Mesenchymal stem cell (in vitro differentiated cells and primary cell): ENCODE measurements at regions not wholly inside any gene's neighbourhood (a gene's known extent, or its start where the extent isn't known, plus 50 kb on each side); places are given as distances from the start of the nearest gene placed in this dataset.

Experiments used
- DNase-seq: peaks from one replicate; pipeline ENCODE4 v3.0.0-alpha.2; 2013
- H2AFZ ChIP-seq: one replicate; pipeline ENCODE4 v1.6.1; 2013; ENCODE audit warnings: low read depth, mild to moderate bottlenecking, control low read depth, inconsistent platforms, low read length, moderate library complexity
- H2AK5ac ChIP-seq: 2 replicates; pipeline ENCODE4 v1.6.1; 2013; ENCODE audit warnings: low read length, moderate library complexity, mild to moderate bottlenecking, inconsistent platforms; ENCODE audit not compliant: severe bottlenecking
- H2BK120ac ChIP-seq: one replicate; pipeline ENCODE4 v1.6.1; 2013; ENCODE audit warnings: low read depth, mild to moderate bottlenecking, inconsistent platforms, low read length, moderate library complexity
- H2BK12ac ChIP-seq, 2 experiments: one replicate each; pipeline ENCODE4 v1.6.1; 2013; ENCODE audit warnings: inconsistent platforms in 2 of 2, low read length in 2 of 2, mild to moderate bottlenecking in 2 of 2, moderate library complexity in 2 of 2, control low read depth in 1 of 2
- H2BK15ac ChIP-seq: one replicate; pipeline ENCODE4 v1.6.1; 2013; ENCODE audit warnings: mild to moderate bottlenecking, low read depth, inconsistent platforms; ENCODE audit not compliant: poor library complexity, severe bottlenecking
- H2BK5ac ChIP-seq: 2 replicates; pipeline ENCODE4 v1.6.1; 2013; ENCODE audit warnings: low read depth, mild to moderate bottlenecking, low read length, control low read depth, inconsistent platforms; ENCODE audit not compliant: poor library complexity, severe bottlenecking
- H3K14ac ChIP-seq, 2 experiments: one replicate each; pipeline ENCODE4 v1.6.1; 2013; ENCODE audit warnings: inconsistent platforms in 2 of 2, low read length in 2 of 2, control low read depth in 1 of 2, mild to moderate bottlenecking in 1 of 2, moderate library complexity in 1 of 2
- H3K18ac ChIP-seq, 2 experiments: one replicate each; pipeline ENCODE4 v1.6.1; 2013; ENCODE audit warnings: inconsistent platforms in 2 of 2, low read length in 2 of 2, control low read depth in 1 of 2, low read depth in 1 of 2, mild to moderate bottlenecking in 1 of 2
- H3K23ac ChIP-seq, 2 experiments: one replicate each; pipeline ENCODE4 v1.6.1; 2013; ENCODE audit warnings: inconsistent platforms in 2 of 2, low read length in 2 of 2, mild to moderate bottlenecking in 2 of 2, moderate library complexity in 2 of 2, control low read depth in 1 of 2
- H3K27ac ChIP-seq: 2 replicates; pipeline ENCODE4 v1.5.1; 2013; ENCODE audit warnings: mild to moderate bottlenecking, moderate library complexity, low read length, control low read depth, inconsistent platforms; ENCODE audit not compliant: poor library complexity, severe bottlenecking
- H3K27me3 ChIP-seq, 2 experiments: 2 replicates each; pipeline versions ENCODE4 v1.6.1 to v1.7.0; 2013; ENCODE audit warnings: low read length in 2 of 2, mild to moderate bottlenecking in 2 of 2, moderate library complexity in 2 of 2, control low read depth in 1 of 2, inconsistent platforms in 1 of 2; ENCODE audit not compliant: control insufficient read depth in 1 of 2, insufficient read depth in 1 of 2
- H3K36me3 ChIP-seq, 2 experiments: 2 replicates each; pipeline versions ENCODE4 v1.6.1 to v1.7.0; 2013; ENCODE audit warnings: low read length in 2 of 2, control low read depth in 1 of 2, inconsistent platforms in 1 of 2, low read depth in 1 of 2, mild to moderate bottlenecking in 1 of 2; ENCODE audit not compliant: insufficient read depth in 2 of 2, control insufficient read depth in 1 of 2
- H3K4ac ChIP-seq, 2 experiments: one replicate each; pipeline ENCODE4 v1.6.1; 2013; ENCODE audit warnings: inconsistent platforms in 2 of 2, low read length in 2 of 2, mild to moderate bottlenecking in 2 of 2, moderate library complexity in 2 of 2, control low read depth in 1 of 2, low read depth in 1 of 2
- H3K4me1 ChIP-seq: 2 replicates; pipeline ENCODE4 v1.6.1; 2013; ENCODE audit warnings: low read depth, low read length, control low read depth; ENCODE audit not compliant: control insufficient read depth, insufficient read depth
- H3K4me2 ChIP-seq: 2 replicates; pipeline ENCODE4 v1.6.1; 2013; ENCODE audit warnings: low read length, mild to moderate bottlenecking, inconsistent platforms; ENCODE audit not compliant: poor library complexity, severe bottlenecking
- H3K4me3 ChIP-seq, 2 experiments: 2 replicates each; pipeline versions ENCODE4 v1.5.1 to v1.7.0; 2013; ENCODE audit warnings: low read length in 2 of 2, mild to moderate bottlenecking in 2 of 2, control low read depth in 1 of 2, low read depth in 1 of 2; ENCODE audit not compliant: insufficient read depth in 1 of 2
- H3K79me1 ChIP-seq: replicated peaks from 2 replicates; pipeline ENCODE4 v1.6.1; 2013; ENCODE audit warnings: mild to moderate bottlenecking, control low read depth, low read length, inconsistent platforms; ENCODE audit not compliant: poor library complexity, severe bottlenecking
- H3K9ac ChIP-seq: 2 replicates; pipeline ENCODE4 v1.7.0; 2013; ENCODE audit warnings: mild to moderate bottlenecking, low read length, moderate library complexity
- H3K9me3 ChIP-seq: 2 replicates; pipeline ENCODE4 v1.7.0; 2013; ENCODE audit warnings: mild to moderate bottlenecking, low read length; ENCODE audit not compliant: control insufficient read depth
- H4K8ac ChIP-seq: one replicate; pipeline ENCODE4 v1.6.1; 2013; ENCODE audit warnings: inconsistent platforms, mild to moderate bottlenecking, low read length, moderate library complexity
- H4K91ac ChIP-seq: one replicate; pipeline ENCODE4 v1.6.1; 2013; ENCODE audit warnings: mild to moderate bottlenecking, low read length, inconsistent platforms
- WGBS: methylation state at CpG from one replicate; pipeline ENCODE4 v1.1.7; 2013; ENCODE audit warnings: mixed read lengths; 5-methylcytosine and 5-hydroxymethylcytosine counted together

DNA sequence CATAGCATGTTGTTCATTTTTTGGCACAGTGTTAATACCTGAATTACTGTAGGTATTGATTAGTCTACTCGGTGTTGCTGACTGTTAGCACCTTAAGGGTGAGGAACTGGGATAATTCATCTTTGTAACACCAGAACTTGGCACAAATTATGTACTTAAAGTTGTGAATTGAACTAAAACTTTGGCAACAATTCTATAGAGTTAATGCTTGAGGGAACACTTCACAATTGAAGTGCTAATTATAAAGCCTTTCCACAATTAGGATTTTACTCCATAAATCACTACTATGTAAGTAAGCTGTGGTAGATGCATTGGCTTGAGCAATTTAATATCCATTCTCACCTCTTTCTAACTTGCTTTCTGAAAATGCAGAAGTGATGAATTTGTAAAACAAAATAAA lies 686.7 kb downstream of the PDHA2 start:
- no peaks in the 10 kb centered on the region for H3K79me1 ChIP-seq
- H2BK120ac ChIP-seq: no peak overlapping the region
- H3K27me3 ChIP-seq: no peaks in the 10 kb centered on the region
- no peaks in the 10 kb centered on the region for H3K4me1 ChIP-seq
- H3K14ac ChIP-seq: no peak overlapping the region
- no peak overlapping the region for H2BK12ac ChIP-seq
- no peak overlapping the region for H3K23ac ChIP-seq
- no peak overlapping the region for H4K8ac ChIP-seq
- no peak overlapping the region for H2BK15ac ChIP-seq
- H3K18ac ChIP-seq: no peak overlapping the region
- 75% methylated on average over 1 of the region's 1 CpG for WGBS
- H3K27ac ChIP-seq: no peak overlapping the region
- no peak for DNase-seq
- no peak overlapping the region for H2AK5ac ChIP-seq
- H3K4ac ChIP-seq: no peak overlapping the region
- H2AFZ ChIP-seq: no peak overlapping the region
- no peaks in the 10 kb centered on the region for H3K36me3 ChIP-seq
- no peak overlapping the region for H3K4me3 ChIP-seq
- no peak overlapping the region for H3K9ac ChIP-seq
- peaks cover 17% of the 10 kb centered on the region for H3K9me3 ChIP-seq
- H3K4me2 ChIP-seq: no peak overlapping the region
- no peak overlapping the region for H2BK5ac ChIP-seq
- no peak overlapping the region for H4K91ac ChIP-seq

- H3K27me3 ChIP-seq: no peaks in the 10 kb centered on the region
- no peak overlapping the region for H4K91ac ChIP-seq
- H3K23ac ChIP-seq: no peak overlapping the region
- H2AK5ac ChIP-seq: no peak overlapping the region
- no peak overlapping the region for H2BK15ac ChIP-seq
- no peak overlapping the region for H4K8ac ChIP-seq
- H3K27ac ChIP-seq: no peak overlapping the region
- peaks cover 17% of the 10 kb centered on the region for H3K9me3 ChIP-seq
- no peaks in the 10 kb centered on the region for H3K79me1 ChIP-seq
- no peak overlapping the region for H2BK5ac ChIP-seq
- no peak overlapping the region for H3K4me3 ChIP-seq
- no peak overlapping the region for H2AFZ ChIP-seq
- H3K14ac ChIP-seq: no peak overlapping the region
- no peak overlapping the region for H2BK12ac ChIP-seq
- no peak overlapping the region for H3K4me2 ChIP-seq
- no peak overlapping the region for H2BK120ac ChIP-seq
- H3K4ac ChIP-seq: no peak overlapping the region
- no peaks in the 10 kb centered on the region for H3K36me3 ChIP-seq
- DNase-seq: no peak
- no peak overlapping the region for H3K9ac ChIP-seq
- no peak overlapping the region for H3K18ac ChIP-seq
- no peaks in the 10 kb centered on the region for H3K4me1 ChIP-seq
These were observed 691.9 kb downstream of the PDHA2 start for GRCh38 chr4:96531836-96532235.

DNA sequence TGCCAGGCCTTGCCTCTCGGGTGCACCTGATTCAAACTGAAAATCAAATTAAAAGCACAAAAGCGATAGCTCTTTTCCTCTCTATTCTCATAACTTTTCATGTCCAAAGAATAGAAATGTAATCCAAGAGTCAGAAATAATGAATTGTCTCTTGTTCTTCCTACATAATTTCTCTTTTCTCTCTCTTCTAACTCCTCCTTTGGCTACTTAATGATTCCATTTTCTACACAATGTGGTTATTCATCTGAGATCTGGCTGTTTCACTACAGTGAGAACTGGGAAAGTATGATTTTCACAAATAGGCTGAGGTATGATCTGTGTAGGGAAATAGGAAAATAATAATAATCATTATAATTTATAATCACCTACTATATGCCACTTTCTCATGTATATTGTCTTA lies 703.5 kb downstream of the PDHA2 start:
- Histone ChIP-seq H4K8ac (no peak overlapping the region), H3K14ac (no peak overlapping the region), H3K4me3 (no peak overlapping the region), H2AK5ac (no peak overlapping the region), H3K27me3 (no peaks in the 10 kb centered on the region), H2BK120ac (no peak overlapping the region), H3K23ac (no peak overlapping the region), H3K9ac (no peak overlapping the region), H4K91ac (no peak overlapping the region), H3K4me2 (no peak overlapping the region), H2BK5ac (no peak overlapping the region), H2BK15ac (no peak overlapping the region), H3K27ac (no peak overlapping the region), H3K36me3 (no peaks in the 10 kb centered on the region), H3K79me1 (no peaks in the 10 kb centered on the region), H3K9me3 (no peaks in the 10 kb centered on the region), H3K4ac (no peak overlapping the region), H2BK12ac (no peak overlapping the region), H3K4me1 (no peaks in the 10 kb centered on the region), H2AFZ (no peak overlapping the region), H3K18ac (no peak overlapping the region)
- 100% methylated on average over 1 of the region's 2 CpGs for WGBS
- DNase-seq: no peak

- Histone ChIP-seq H3K4ac (no peak overlapping the region), H3K14ac (no peak overlapping the region), H3K9me3 (peaks cover 9% of the 10 kb centered on the region), H3K27ac (no peak overlapping the region), H3K18ac (no peak overlapping the region), H2BK12ac (no peak overlapping the region), H2BK15ac (no peak overlapping the region), H2AFZ (no peak overlapping the region), H2BK5ac (no peak overlapping the region), H3K9ac (no peak overlapping the region), H2AK5ac (no peak overlapping the region), H3K4me1 (no peaks in the 10 kb centered on the region), H4K91ac (no peak overlapping the region), H3K36me3 (no peaks in the 10 kb centered on the region), H2BK120ac (no peak overlapping the region), H3K79me1 (no peaks in the 10 kb centered on the region), H3K27me3 (no peaks in the 10 kb centered on the region), H3K23ac (no peak overlapping the region), H4K8ac (no peak overlapping the region), H3K4me2 (peak overlapping the region; percentile 1), H3K4me3 (no peak overlapping the region)
- no peak for DNase-seq
- WGBS: 89% methylated on average over 2 of the region's 2 CpGs
These were observed 718.6 kb downstream of the PDHA2 start for GRCh38 chr4:96558466-96558865.
